Kidney (tissue), 13 donors: ENCODE measurements at regions not wholly inside any gene's neighbourhood (a gene's known extent, or its start where the extent isn't known, plus 50 kb on each side); places are given as distances from the start of the nearest gene placed in this dataset.

ENCODE experiments used
- DNase-seq, 5 donors: peaks; one replicate each; pipeline ENCODE4 v3.0.0-alpha.2; 2013 to 2020
- FAIRE-seq: peaks from 2 replicates; lab custom pipeline; 2012; peaks lifted over from hg19 to GRCh38; lab: Jason Lieb, UNC
- H3K27ac ChIP-seq, 2 donors: one replicate each; pipeline ENCODE4 v1.7.0; 2013; ENCODE audit warnings: low read depth in 2 of 2, low read length in 2 of 2, inconsistent platforms in 1 of 2
- H3K27me3 ChIP-seq: one replicate; pipeline ENCODE4 v1.7.1; 2013; ENCODE audit warnings: low read length, inconsistent platforms; ENCODE audit not compliant: control insufficient read depth, insufficient read depth
- H3K36me3 ChIP-seq, 3 donors: one replicate each; pipeline versions ENCODE4 v1.7.0 to v1.7.1; 2013; ENCODE audit warnings: low read length in 3 of 3, control low read depth in 1 of 3, inconsistent platforms in 1 of 3; ENCODE audit not compliant: insufficient read depth in 3 of 3, control insufficient read depth in 2 of 3
- H3K4me1 ChIP-seq, 3 donors: one replicate each; pipeline versions ENCODE4 v1.7.0 to v1.7.1; 2013; ENCODE audit warnings: low read length in 3 of 3, inconsistent platforms in 1 of 3, low read depth in 1 of 3; ENCODE audit not compliant: control insufficient read depth in 2 of 3, insufficient read depth in 2 of 3
- H3K4me3 ChIP-seq, 3 donors: one replicate each; pipeline versions ENCODE4 v1.7.0 to v1.8.1; 2013; ENCODE audit warnings: low read length in 3 of 3, control low read depth in 1 of 3, inconsistent platforms in 1 of 3
- H3K9ac ChIP-seq, 3 donors: one replicate each; pipeline versions ENCODE4 v1.7.0 to v1.7.1; 2013; ENCODE audit warnings: low read length in 3 of 3, control low read depth in 1 of 3, inconsistent platforms in 1 of 3
- H3K9me3 ChIP-seq, 3 donors: one replicate each; pipeline versions ENCODE4 v1.7.0 to v1.7.1; 2013; ENCODE audit warnings: low read length in 3 of 3, control low read depth in 1 of 3, inconsistent platforms in 1 of 3; ENCODE audit not compliant: control insufficient read depth in 2 of 3, insufficient read depth in 1 of 3
- CTCF ChIP-seq: IDR thresholded peaks from 3 replicates; pipeline ENCODE4 v1.5.1; 2012; ENCODE audit warnings: mild to moderate bottlenecking, moderate library complexity, borderline replicate concordance; ENCODE audit not compliant: insufficient read depth; ENCODE audit errors: extremely low read depth
- intact Hi-C: fragments of 100-400 bp; cut with DNase I; formaldehyde crosslinking; loops from one replicate; pipeline ENCODE4 v1.11.1; 2022
- donor health status: control.
- donor health status: control.
- donor health status: control.
- donor health status: control.
- donor health status: control.
- donor health status: DM: yes; HTN: yes; CAD: no.
- donor health status: Normal renal cell carcinoma (clear cell type).

GRCh38 chr4:100722866-100723459 lies 205.1 kb upstream of the EMCN start:
- DNase-seq (no peak), FAIRE-seq (no peak)
- H3K27me3 ChIP-seq = no peaks in the 10 kb centered on the region
- no peak overlapping the region for H3K4me3 ChIP-seq
- no peak overlapping the region for H3K9ac ChIP-seq
- intact Hi-C loops = no loop called here
- no peaks in the 10 kb centered on the region for H3K9me3 ChIP-seq
- H3K27ac ChIP-seq = no peak overlapping the region
- H3K4me1 ChIP-seq = no peaks in the 10 kb centered on the region
- no peak for TF ChIP-seq CTCF
- H3K36me3 ChIP-seq = no peaks in the 10 kb centered on the region

- Histone ChIP-seq H3K9ac (no peak overlapping the region), H3K4me1 (no peaks in the 10 kb centered on the region), H3K27me3 (no peaks in the 10 kb centered on the region), H3K36me3 (no peaks in the 10 kb centered on the region), H3K4me3 (no peak overlapping the region), H3K27ac (no peak overlapping the region), H3K9me3 (no peaks in the 10 kb centered on the region)
- FAIRE-seq (no peak), DNase-seq (no peak)
- no peak for TF ChIP-seq CTCF
- intact Hi-C loops = no loop called here
Measured at GRCh38 chr4:100722133-100722532, 204.3 kb upstream of the EMCN start.

GRCh38 chr4:100721490-100721889 lies 203.7 kb upstream of the EMCN start:
- no peak overlapping the region for H3K27ac ChIP-seq
- no peaks in the 10 kb centered on the region for H3K27me3 ChIP-seq
- no peak for TF ChIP-seq CTCF
- intact Hi-C loops = no loop called here
- no peak overlapping the region for H3K4me3 ChIP-seq
- no peaks in the 10 kb centered on the region for H3K36me3 ChIP-seq
- H3K9me3 ChIP-seq = no peaks in the 10 kb centered on the region
- H3K4me1 ChIP-seq = no peaks in the 10 kb centered on the region
- no peak for DNase-seq
- no peak for FAIRE-seq
- no peak overlapping the region for H3K9ac ChIP-seq

- DNase-seq (no peak), FAIRE-seq (no peak)
- Histone ChIP-seq H3K27ac (no peak overlapping the region), H3K36me3 (no peaks in the 10 kb centered on the region), H3K9ac (no peak overlapping the region), H3K27me3 (no peaks in the 10 kb centered on the region), H3K4me3 (no peak overlapping the region), H3K4me1 (no peaks in the 10 kb centered on the region), H3K9me3 (no peaks in the 10 kb centered on the region)
- no peak for TF ChIP-seq CTCF
- intact Hi-C loops = no loop called here
Measured at GRCh38 chr4:100721077-100721476, 203.3 kb upstream of the EMCN start.
